Mesodermal cell (in vitro differentiated cells): ENCODE measurements at regions not wholly inside any gene's neighbourhood (a gene's known extent, or its start where the extent isn't known, plus 50 kb on each side); places are given as distances from the start of the nearest gene placed in this dataset.
A peak's percentile ranks its signal among the peaks of the same experiment; 100 is the strongest.
"Not testable (repeated sequence)": the region's sequence is repeated elsewhere in the genome, so short reads cannot be mapped to it uniquely, and the experiment has no call there.

Experiments
- H3K27ac ChIP-seq: 2 replicates; pipeline ENCODE4 v1.7.0; 2013; ENCODE audit warnings: mild to moderate bottlenecking, low read depth, low read length, moderate library complexity; ENCODE audit not compliant: severe bottlenecking
- H3K36me3 ChIP-seq: 2 replicates; pipeline ENCODE4 v1.7.1; 2013; ENCODE audit warnings: mild to moderate bottlenecking, low read length, moderate library complexity; ENCODE audit not compliant: control insufficient read depth, insufficient read depth
- H3K4me1 ChIP-seq: one replicate; pipeline ENCODE4 v1.7.1; 2013; ENCODE audit warnings: mild to moderate bottlenecking, low read length; ENCODE audit not compliant: insufficient read depth, control insufficient read depth, poor library complexity, severe bottlenecking
- H3K4me3 ChIP-seq: 2 replicates; pipeline ENCODE4 v1.7.0; 2013; ENCODE audit warnings: low read length, control low read depth, mild to moderate bottlenecking; ENCODE audit not compliant: insufficient read depth, poor library complexity, severe bottlenecking; ENCODE audit errors: extremely low read depth
- H3K9me3 ChIP-seq: 2 replicates; pipeline ENCODE4 v1.7.1; 2013; ENCODE audit warnings: mild to moderate bottlenecking, low read length, moderate library complexity; ENCODE audit not compliant: control insufficient read depth
- WGBS, 2 experiments: methylation state at CpG; one replicate each; pipeline ENCODE4 v1.1.5; 2013; ENCODE audit warnings: missing lambda C conversion rate in 2 of 2; ENCODE audit not compliant: insufficient coverage in 2 of 2; 5-methylcytosine and 5-hydroxymethylcytosine counted together

DNA sequence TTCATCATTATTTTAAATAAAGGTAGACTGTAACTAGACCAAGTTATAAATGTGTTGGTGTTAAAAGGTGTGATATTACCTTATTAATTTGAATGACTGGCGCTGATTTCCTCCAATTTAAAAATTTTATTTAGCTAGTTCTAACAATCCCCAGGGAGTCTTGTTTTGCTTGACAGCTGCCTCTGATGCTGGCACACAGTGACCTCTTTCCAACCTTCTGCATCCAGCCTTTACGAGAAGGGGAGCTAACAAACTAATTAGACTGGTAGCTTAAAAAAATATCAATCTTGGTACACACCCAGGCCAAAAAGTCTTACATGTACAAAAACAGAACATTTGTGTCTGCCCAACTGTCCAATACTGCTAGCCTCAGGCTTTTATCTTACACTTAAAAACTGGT is 51.8 kb upstream of the ENPEP start:
- Histone ChIP-seq H3K36me3 (no peaks in the 10 kb centered on the region), H3K9me3 (no peaks in the 10 kb centered on the region), H3K27ac (no peak overlapping the region), H3K4me3 (no peak overlapping the region), H3K4me1 (no peaks in the 10 kb centered on the region)
- WGBS, 2 experiments: 67 to 80% methylated on average over 1 of the region's 2 CpGs

DNA sequence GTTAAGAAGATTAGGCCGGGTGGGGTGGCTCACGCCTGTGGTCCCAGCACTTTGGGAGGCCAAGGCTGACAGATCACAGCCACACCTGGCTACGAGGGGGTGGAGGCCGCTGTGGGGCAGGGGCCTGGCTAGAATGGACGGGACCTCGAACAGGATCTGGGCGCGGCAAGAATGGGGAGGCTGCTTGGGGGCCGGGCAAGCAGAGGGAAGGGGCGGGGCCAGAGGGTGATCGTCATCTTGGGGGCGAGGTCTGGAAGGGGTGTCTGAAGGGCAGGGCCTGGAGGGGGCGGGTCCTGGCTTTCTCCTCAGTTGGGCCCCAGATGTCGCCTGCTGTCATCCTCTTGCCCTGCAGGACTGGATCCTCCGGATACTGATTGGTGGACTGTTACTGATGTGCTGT is 57.3 kb upstream of the ENPEP start:
- H3K4me1 ChIP-seq: peaks cover 4% of the 10 kb centered on the region
- H3K36me3 ChIP-seq: no peaks in the 10 kb centered on the region
- H3K27ac ChIP-seq: no peak overlapping the region
- WGBS, 2 experiments: 92 to 95% methylated on average over 8 to 12 of the region's 15 CpGs
- H3K9me3 ChIP-seq: peaks cover 6% of the 10 kb centered on the region
- H3K4me3 ChIP-seq: no peak overlapping the region

DNA sequence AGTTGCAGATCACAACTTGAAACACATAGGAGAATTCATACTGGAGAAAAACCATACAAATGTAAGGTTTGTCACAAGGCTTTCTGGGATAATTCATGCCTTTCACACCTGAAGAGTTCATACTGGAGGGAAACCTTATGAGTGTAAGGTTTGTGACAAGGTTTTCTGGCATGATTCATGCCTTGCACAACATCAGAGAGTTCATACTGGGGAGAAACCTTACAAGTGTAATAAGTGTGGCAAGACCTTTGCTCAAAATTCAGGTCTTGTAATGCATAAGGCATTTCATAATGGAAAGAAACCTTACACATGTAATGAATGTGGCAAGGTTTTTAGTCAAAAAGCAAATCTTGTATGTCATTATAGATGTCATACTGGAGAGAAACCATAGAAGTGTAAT is 58.8 kb upstream of the ENPEP start:
- peaks cover 6% of the 10 kb centered on the region for H3K9me3 ChIP-seq
- no peaks in the 10 kb centered on the region for H3K36me3 ChIP-seq
- peaks cover 4% of the 10 kb centered on the region for H3K4me1 ChIP-seq
- H3K27ac ChIP-seq: no peak overlapping the region
- no peak overlapping the region for H3K4me3 ChIP-seq

DNA sequence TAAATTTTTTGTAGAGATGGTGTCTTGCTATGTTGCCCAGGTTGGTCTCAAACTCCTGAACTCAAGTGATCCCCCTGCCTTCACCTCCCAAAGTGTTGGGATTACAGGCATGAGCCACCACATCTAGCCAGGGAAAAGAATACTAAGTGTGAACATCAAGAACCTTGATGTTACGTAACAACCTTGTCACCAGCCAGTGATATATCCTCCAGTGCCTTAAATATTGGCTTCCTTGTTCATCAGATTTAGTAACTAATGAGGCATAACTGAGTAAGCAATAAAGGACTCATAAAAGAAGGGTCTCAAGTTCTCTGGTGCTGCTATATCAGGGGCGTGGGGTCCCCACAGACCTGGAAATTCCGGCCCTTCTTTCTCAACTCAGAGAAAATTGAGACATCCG is 60.5 kb upstream of the ENPEP start:
- Histone ChIP-seq H3K36me3 (no peaks in the 10 kb centered on the region), H3K27ac (no peak overlapping the region), H3K4me3 (no peak overlapping the region), H3K4me1 (peaks cover 4% of the 10 kb centered on the region), H3K9me3 (peaks cover 6% of the 10 kb centered on the region)
- 95 to 97% methylated on average over 3 of the region's 4 CpGs for WGBS, 2 experiments

DNA sequence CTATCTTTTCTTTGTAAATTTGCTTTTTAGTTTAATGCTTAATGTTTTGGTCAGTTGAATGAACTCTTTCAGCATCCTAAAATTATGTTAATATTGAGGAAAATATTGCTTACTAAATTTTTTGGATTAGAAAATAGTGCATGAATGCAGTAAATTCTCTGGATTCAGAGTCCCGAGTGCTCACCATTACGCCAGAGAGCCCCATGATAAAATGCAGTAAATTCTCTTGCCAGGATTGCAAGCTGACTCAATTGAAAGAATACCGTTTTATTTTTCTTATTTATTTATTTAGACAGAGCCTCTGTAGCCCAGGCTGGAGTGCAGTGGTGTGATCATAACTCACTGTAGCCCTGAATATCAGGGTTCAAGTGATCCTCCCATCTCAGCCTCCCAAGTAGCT is 60.9 kb upstream of the ENPEP start:
- H3K4me1 ChIP-seq: peaks cover 4% of the 10 kb centered on the region
- H3K36me3 ChIP-seq: no peaks in the 10 kb centered on the region
- H3K4me3 ChIP-seq: no peak overlapping the region
- H3K9me3 ChIP-seq: peaks cover 6% of the 10 kb centered on the region
- no peak overlapping the region for H3K27ac ChIP-seq
- 85 to 100% methylated on average over 2 of the region's 3 CpGs for WGBS, 2 experiments

DNA sequence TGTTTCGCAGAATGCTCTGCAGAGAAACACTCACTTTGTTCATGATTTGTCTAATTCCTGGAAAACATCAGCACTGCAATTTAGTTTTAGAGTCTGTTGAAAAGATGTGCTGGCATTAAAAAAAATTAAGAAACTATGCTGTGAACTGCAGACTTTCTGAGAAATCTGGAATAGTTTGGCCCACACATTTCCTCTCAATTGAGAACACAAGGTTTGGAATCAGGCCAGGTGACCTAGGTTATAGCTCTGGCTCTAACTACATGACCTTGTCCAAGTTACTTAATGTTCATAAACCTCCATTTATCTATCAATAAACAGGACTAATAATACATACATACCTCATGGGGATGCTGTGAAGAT is 61.4 kb upstream of the ENPEP start:
- peaks cover 4% of the 10 kb centered on the region for H3K4me1 ChIP-seq
- peaks cover 6% of the 10 kb centered on the region for H3K9me3 ChIP-seq
- peak overlapping the region; percentile 36 for H3K27ac ChIP-seq
- H3K4me3 ChIP-seq: no peak overlapping the region
- H3K36me3 ChIP-seq: no peaks in the 10 kb centered on the region
- 60 to 67% methylated on average over 1 of the region's 1 CpG for WGBS, 2 experiments

DNA sequence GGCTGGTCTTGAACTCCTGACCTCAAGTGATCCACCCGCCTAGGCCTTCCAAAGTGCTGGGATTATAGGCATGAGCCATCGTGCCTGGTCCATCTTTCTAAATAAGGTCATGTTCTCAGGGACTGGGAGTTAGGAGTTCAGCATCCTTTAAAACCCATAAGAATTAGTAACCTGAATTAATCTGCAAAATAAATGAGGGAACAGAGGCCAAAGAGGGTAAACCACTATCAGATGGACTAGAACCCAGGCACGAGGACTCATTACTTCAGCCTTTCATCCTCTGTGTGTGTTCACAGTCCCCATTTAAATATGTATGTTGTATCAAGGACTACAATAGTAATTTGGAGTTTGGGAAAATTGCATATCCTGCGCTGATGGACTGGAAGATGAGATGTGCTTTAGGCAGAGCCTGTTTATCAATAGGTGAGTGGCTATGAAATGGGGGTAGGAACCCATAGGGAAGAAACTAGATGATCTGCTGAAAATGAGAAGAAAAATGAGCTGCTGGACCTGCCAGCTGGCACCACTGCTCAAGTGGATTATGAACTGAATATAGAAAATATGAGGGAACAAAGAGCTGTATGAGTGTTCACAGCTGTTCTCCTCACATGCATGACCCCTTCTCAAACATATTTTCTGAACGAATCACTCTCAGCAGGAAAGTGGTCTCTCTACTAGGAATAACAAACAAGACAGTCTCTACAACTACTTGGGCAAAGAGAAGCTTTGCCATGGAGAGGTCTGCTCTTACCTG is 62.0 kb upstream of the ENPEP start:
- 87 to 98% methylated on average over 3 to 4 of the region's 5 CpGs for WGBS, 2 experiments
- not testable (repeated sequence) for H3K4me1 ChIP-seq, H3K36me3 ChIP-seq, H3K4me3 ChIP-seq, H3K9me3 ChIP-seq
- peak overlapping the region; percentile 36 for H3K27ac ChIP-seq

DNA sequence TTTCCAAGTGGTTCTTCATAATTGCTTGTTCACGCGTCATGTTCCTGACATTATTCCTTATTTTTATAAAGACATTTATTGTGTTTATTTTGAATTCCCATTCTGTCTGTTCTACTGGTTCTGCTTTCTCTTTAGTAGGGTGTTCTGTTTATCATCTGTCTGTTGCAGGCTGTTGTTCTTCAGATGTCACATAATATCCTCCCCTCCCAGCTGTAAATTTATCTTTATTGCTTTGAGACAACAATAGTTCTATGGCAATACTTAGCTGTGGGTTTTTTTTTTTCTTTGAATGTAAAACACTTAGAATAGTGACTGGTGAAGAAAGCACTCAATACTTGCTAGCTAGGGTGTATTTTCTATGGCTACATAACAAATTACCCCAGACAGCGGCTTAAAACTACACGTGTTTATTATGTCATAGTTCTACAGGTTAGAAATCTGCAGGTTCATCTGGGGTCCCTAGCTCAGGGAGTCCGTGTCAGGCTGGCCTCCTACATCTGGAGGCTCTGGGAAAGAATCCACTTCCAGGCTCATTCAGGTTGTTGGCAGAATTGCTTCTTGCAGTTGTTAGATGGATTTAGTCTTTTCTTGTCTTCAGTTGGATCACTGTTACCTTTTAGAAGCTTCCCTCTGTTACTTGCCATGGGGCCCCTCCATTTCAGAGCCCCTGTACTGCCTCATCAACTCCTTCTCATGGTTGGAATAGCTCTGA is 63.4 kb upstream of the ENPEP start:
- no peaks in the 10 kb centered on the region for H3K36me3 ChIP-seq
- H3K4me1 ChIP-seq: peaks cover 4% of the 10 kb centered on the region
- 17 to 84% methylated on average over 1 to 2 of the region's 5 CpGs for WGBS, 2 experiments
- peaks cover 6% of the 10 kb centered on the region for H3K9me3 ChIP-seq
- H3K4me3 ChIP-seq: no peak overlapping the region
- H3K27ac ChIP-seq: no peak overlapping the region

DNA sequence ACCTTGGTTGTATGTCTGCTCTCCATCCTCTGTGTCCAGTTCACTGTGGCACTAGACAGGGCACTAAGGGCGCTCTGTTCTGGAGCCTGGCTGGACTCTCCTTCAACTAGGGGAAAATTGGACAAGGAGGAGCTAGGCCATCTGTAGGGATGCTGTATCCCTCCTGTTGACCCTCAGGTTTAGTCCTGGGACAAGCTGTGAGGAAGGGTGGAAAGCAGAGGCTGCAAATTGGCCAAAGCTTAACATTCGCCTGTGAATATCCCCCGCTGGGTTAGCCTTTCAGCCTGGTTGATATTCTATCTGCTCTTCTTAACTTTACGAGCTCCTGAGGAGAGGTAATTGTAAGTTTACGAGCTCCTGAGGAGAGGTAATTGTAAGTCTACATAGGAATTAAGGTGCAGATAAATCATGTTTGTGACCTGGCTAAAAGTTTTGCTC is 64.4 kb upstream of the ENPEP start:
- H3K27ac ChIP-seq: peak overlapping the region; percentile 62
- WGBS, 2 experiments: 18 to 67% methylated on average over 1 to 3 of the region's 5 CpGs
- peak overlapping the region; percentile 30 for H3K4me3 ChIP-seq

DNA sequence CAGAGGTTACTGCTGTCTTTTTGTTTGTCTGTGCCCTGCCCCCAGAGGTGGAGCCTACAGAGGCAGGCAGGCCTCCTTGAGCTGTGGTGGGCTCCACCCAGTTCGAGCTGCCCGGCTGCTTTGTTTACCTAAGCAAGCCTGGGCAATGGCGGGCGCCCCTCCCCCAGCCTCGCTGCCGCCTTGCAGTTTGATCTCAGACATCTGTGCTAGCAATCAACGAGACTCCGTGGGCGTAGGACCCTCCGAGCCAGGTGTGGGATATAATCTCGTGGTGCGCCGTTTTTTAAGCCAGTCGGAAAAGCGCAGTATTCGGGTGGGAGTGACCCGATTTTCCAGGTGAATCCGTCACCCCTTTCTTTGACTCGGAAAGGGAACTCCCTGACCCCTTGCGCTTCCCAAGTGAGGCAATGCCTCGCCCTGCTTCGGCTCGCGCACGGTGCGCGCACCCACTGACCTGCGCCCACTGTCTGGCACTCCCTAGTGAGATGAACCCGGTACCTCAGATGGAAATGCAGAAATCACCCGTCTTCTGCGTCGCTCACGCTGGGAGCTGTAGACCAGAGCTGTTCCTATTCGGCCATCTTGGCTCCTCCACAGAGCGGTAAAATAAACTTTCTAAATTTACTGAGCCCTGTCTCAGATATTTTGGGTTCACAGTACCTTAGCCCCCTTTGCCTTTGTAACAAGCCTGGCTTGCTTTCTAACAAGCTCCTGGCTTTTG is 64.9 kb upstream of the ENPEP start:
- H3K4me3 ChIP-seq: peak overlapping the region; percentile 30
- 15 to 18% methylated on average over 7 to 22 of the region's 35 CpGs for WGBS, 2 experiments
- not testable (repeated sequence) for H3K9me3 ChIP-seq, H3K4me1 ChIP-seq, H3K36me3 ChIP-seq
- peak overlapping the region; percentile 62 for H3K27ac ChIP-seq

More for the DNA sequence above, 64.4 kb upstream of the ENPEP start:
- H3K9me3 ChIP-seq: no peaks in the 10 kb centered on the region
- H3K4me1 ChIP-seq: peaks cover 4% of the 10 kb centered on the region
- H3K36me3 ChIP-seq: no peaks in the 10 kb centered on the region

DNA sequence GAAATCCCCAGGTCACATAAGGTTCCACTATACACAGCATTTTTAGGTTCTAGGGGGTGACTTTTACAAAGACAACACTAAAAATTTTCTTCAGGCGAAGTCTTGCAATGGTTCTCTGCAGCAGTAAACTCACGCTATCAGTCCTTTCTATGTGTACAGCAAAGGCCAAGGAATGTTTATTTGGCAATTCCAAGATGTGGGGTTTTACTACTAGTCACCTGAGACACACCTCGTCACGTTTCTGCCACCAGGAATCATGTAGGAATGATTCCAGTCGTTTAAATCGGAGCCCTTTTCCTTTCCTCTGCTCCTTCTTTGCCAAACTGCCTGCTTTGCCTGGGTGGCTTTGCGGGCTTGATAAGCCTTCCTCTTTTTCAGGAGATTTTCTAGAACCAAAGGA is 75.9 kb upstream of the ENPEP start:
- no peak overlapping the region for H3K4me3 ChIP-seq
- 78 to 88% methylated on average over 6 to 7 of the region's 7 CpGs for whole genome bisulfite sequencing, 2 experiments
- no peaks in the 10 kb centered on the region for H3K36me3 ChIP-seq
- H3K9me3 ChIP-seq: no peaks in the 10 kb centered on the region
- H3K27ac ChIP-seq: no peak overlapping the region
- H3K4me1 ChIP-seq: no peaks in the 10 kb centered on the region
